Smooth muscle cell (in vitro differentiated cells): ENCODE measurements at regions not wholly inside any gene's neighbourhood (a gene's known extent, or its start where the extent isn't known, plus 50 kb on each side); places are given as distances from the start of the nearest gene placed in this dataset.

Source experiments
- DNase-seq: peaks from one replicate; lab custom pipeline; 2025; ENCODE audit not compliant: unreplicated experiment; lab: John Stamatoyannopoulos, UW
- H2AFZ ChIP-seq: fragments of 200-600 bp; sonication (generic); 2 replicates; pipeline ENCODE4 v1.6.0; 2016; ENCODE audit warnings: antibody characterized with exemption, low read depth, mild to moderate bottlenecking
- H3F3A ChIP-seq: fragments of 200-600 bp; sonication (generic); 2 replicates; pipeline ENCODE4 v1.6.0; 2017; ENCODE audit warnings: antibody characterized with exemption, low read depth
- H3K27ac ChIP-seq: fragments of 200-600 bp; sonication (generic); 2 replicates; pipeline ENCODE4 v1.5.1; 2016; ENCODE audit warnings: low read depth, mild to moderate bottlenecking
- H3K27me3 ChIP-seq: fragments of 200-600 bp; sonication (generic); 2 replicates; pipeline ENCODE4 v1.6.1; 2016; ENCODE audit warnings: low read depth, mild to moderate bottlenecking
- H3K36me3 ChIP-seq: fragments of 200-600 bp; sonication (generic); 2 replicates; pipeline ENCODE4 v1.5.1; 2016; ENCODE audit warnings: low read depth
- H3K4me1 ChIP-seq: fragments of 200-600 bp; sonication (generic); 2 replicates; pipeline ENCODE4 v1.5.1; 2016; ENCODE audit warnings: low read depth
- H3K4me2 ChIP-seq: fragments of 200-600 bp; sonication (generic); 2 replicates; pipeline ENCODE4 v1.6.0; 2016; ENCODE audit warnings: mild to moderate bottlenecking
- H3K4me3 ChIP-seq: fragments of 200-600 bp; sonication (generic); 2 replicates; pipeline ENCODE4 v1.5.1; 2016; ENCODE audit warnings: mild to moderate bottlenecking
- H3K79me2 ChIP-seq: fragments of 200-600 bp; sonication (generic); 2 replicates; pipeline ENCODE4 v1.6.0; 2016; ENCODE audit warnings: low read depth, mild to moderate bottlenecking
- H3K9ac ChIP-seq: fragments of 200-600 bp; sonication (generic); 2 replicates; pipeline ENCODE4 v1.6.0; 2016; ENCODE audit warnings: low read depth
- H3K9me3 ChIP-seq: fragments of 200-600 bp; sonication (generic); replicated peaks from 2 replicates; pipeline ENCODE4 v1.5.1; 2016; ENCODE audit warnings: low read depth
- H4K20me1 ChIP-seq: fragments of 200-600 bp; sonication (generic); 2 replicates; pipeline ENCODE4 v1.6.0; 2016; ENCODE audit warnings: low read depth
- CTCF ChIP-seq: fragments of 200-600 bp; sonication (generic); IDR thresholded peaks from 2 replicates; pipeline ENCODE4 v1.5.1; 2017; ENCODE audit warnings: borderline replicate concordance, mild to moderate bottlenecking, antibody characterized with exemption; ENCODE audit not compliant: insufficient read depth, poor library complexity, severe bottlenecking
- WGBS: methylation state at CpG from one replicate; pipeline ENCODE4 v1.1.7; 2016; ENCODE audit warnings: low lambda C conversion rate; 5-methylcytosine and 5-hydroxymethylcytosine counted together

DNA sequence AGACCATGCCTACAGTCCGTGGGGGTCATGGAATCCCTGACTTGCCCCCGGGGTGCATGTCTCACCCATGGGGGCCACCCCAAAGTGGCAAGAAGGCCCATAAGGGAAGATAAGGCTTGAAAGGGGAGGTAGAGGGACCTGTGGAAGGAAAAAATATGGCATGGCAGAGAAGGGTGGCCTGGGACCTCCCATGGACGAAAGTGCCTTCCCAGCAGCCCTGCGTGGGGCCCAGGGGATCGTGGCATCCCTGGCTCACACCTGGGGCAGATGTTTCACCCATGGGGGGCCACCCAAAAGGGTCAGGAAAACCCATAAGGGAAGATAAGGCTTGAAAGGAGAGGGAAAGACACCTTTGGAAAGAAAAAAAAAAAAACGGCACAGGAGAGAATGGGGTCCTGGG is 264.6 kb downstream of the ALG10 start:
- DNase-seq = no peak
- TF ChIP-seq CTCF = no peak
- H4K20me1 ChIP-seq = no peaks in the 10 kb centered on the region
- H3K36me3 ChIP-seq = no peaks in the 10 kb centered on the region
- 90% methylated on average over 6 of the region's 6 CpGs for WGBS
- no peak overlapping the region for H3K4me2 ChIP-seq
- H3K4me3 ChIP-seq = no peak overlapping the region
- H3K27me3 ChIP-seq = no peaks in the 10 kb centered on the region
- H3K9ac ChIP-seq = no peak overlapping the region
- no peaks in the 10 kb centered on the region for H3K4me1 ChIP-seq
- H3F3A ChIP-seq = no peaks in the 10 kb centered on the region
- no peak overlapping the region for H2AFZ ChIP-seq
- H3K9me3 ChIP-seq = peaks cover 28% of the 10 kb centered on the region
- H3K79me2 ChIP-seq = no peaks in the 10 kb centered on the region
- no peak overlapping the region for H3K27ac ChIP-seq

DNA sequence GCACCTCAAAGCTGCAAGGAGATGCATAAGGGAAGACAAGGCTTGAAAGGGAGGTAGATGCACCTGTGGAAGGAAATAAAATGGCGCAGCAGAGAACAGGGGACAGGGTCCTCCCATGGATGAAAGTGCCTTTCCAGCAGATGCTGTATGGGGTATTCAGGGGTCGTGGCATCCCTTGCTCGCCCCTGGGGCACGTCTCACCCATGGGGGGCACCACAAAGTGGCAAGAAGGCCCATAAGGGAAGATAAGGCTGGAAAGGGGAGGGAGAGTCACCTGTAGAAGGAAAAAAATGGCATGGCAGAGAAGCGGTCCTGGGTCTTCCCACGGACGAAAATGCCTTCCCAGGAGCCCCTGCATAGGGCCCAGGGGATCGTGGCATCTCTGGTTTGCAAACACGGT is 265.1 kb downstream of the ALG10 start:
- WGBS = 80% methylated on average over 9 of the region's 9 CpGs

DNA sequence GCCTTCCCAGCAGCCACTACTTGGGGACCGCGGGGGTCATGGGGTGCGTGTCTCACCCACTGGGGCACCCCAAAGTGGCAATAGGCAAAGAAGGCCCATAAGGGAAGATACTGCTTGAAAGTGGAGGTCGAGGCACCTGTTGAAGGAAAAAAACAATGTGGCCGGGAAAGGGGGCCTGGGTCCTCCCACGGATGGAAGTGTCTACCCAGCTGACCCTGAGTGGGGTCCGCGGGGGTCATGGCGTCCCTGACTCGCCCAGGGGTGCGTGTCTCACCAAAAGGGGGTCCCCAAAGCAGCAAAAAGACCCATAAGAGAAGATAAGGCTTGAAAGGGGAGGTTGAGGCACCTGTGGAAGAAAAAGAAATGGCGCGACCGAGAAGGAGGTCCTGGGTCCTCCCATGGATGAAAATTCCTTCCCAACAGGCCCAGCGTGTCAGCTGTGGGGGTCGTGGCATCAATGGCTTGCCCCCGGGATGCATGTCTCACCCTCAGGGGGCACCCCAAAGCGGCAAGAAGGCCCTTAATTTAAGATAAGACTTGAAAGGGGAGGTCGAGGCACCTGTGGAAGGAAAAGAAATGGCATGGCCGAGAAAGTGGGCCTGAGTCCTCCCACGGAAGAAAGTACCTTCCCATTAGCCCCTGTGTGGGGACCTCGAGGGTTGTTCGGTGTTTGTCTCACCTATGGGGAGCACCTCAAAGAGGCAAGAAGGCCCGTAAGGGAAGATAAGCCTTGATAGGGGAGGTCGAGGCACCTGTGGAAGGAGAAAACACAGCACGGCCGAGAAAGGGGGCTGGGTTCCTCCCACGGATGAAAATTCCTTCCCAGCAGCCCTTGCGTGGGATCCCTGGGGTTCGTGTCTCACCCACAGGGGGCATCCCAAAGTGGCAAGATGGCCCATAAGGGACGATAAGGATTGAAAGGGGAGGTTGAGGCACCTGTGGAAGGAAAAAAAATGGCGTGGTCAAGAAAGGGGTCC is 266.0 kb downstream of the ALG10 start:
- DNase-seq = no peak
- Histone ChIP-seq H3K4me3 (no peak overlapping the region), H3K27ac (no peak overlapping the region), H3F3A (no peaks in the 10 kb centered on the region), H2AFZ (no peak overlapping the region), H3K36me3 (no peaks in the 10 kb centered on the region), H4K20me1 (no peaks in the 10 kb centered on the region), H3K9ac (no peak overlapping the region), H3K9me3 (peaks cover 21% of the 10 kb centered on the region), H3K4me2 (no peak overlapping the region), H3K27me3 (no peaks in the 10 kb centered on the region), H3K4me1 (no peaks in the 10 kb centered on the region), H3K79me2 (no peaks in the 10 kb centered on the region)
- WGBS = 86% methylated on average over 32 of the region's 32 CpGs
- no peak for TF ChIP-seq CTCF

More for the DNA sequence above, 265.1 kb downstream of the ALG10 start:
- Histone ChIP-seq H3K36me3 (no peaks in the 10 kb centered on the region), H3K9ac (no peak overlapping the region), H3K4me2 (no peak overlapping the region), H2AFZ (no peak overlapping the region), H3K4me3 (no peak overlapping the region), H3K9me3 (peaks cover 28% of the 10 kb centered on the region), H3K27ac (no peak overlapping the region), H4K20me1 (no peaks in the 10 kb centered on the region), H3F3A (no peaks in the 10 kb centered on the region), H3K79me2 (no peaks in the 10 kb centered on the region), H3K4me1 (no peaks in the 10 kb centered on the region), H3K27me3 (no peaks in the 10 kb centered on the region)
- no peak for DNase-seq
- no peak for TF ChIP-seq CTCF
